CD4-positive, CD25-positive, alpha-beta regulatory T cell (primary cell): ENCODE measurements at regions not wholly inside any gene's neighbourhood (a gene's known extent, or its start where the extent isn't known, plus 50 kb on each side); places are given as distances from the start of the nearest gene placed in this dataset.

Experiments used
- ATAC-seq, 2 donors: fragments of 150-1000 bp; cut with Tn5 transposase; one replicate each; pipeline ENCODE4 v1.10.0; 2021; ENCODE audit warnings: low read depth in 2 of 2, moderate number of reproducible peaks in 2 of 2, moderate library complexity in 1 of 2
- DNase-seq, 3 donors: peaks; one replicate each; pipeline versions ENCODE4 v3.0.0 to v3.0.0-alpha.2; 2012 to 2022; ENCODE audit warnings: mixed read lengths in 1 of 3
- H3K27ac ChIP-seq: one replicate; pipeline ENCODE4 v1.7.0; 2013; ENCODE audit warnings: mild to moderate bottlenecking, low read length; ENCODE audit not compliant: insufficient read depth, poor library complexity, severe bottlenecking
- H3K27me3 ChIP-seq: one replicate; pipeline ENCODE4 v1.7.0; 2013; ENCODE audit warnings: low read length; ENCODE audit not compliant: control insufficient read depth, insufficient read depth
- H3K36me3 ChIP-seq: one replicate; pipeline ENCODE4 v1.7.0; 2013; ENCODE audit warnings: mild to moderate bottlenecking, low read length, moderate library complexity; ENCODE audit not compliant: control insufficient read depth, insufficient read depth
- H3K4me1 ChIP-seq: 2 replicates; pipeline ENCODE4 v1.7.0; 2013; ENCODE audit warnings: mild to moderate bottlenecking, low read length; ENCODE audit not compliant: insufficient read depth, control insufficient read depth, poor library complexity, severe bottlenecking
- H3K4me3 ChIP-seq: one replicate; pipeline ENCODE4 v1.7.0; 2013; ENCODE audit warnings: low read depth, mild to moderate bottlenecking, low read length, moderate library complexity
- H3K9me3 ChIP-seq, 2 experiments: 1 replicate in 1 of 2; 2 replicates in 1 of 2; pipeline ENCODE4 v1.7.0; 2013; ENCODE audit warnings: low read length in 2 of 2, mild to moderate bottlenecking in 1 of 2, moderate library complexity in 1 of 2; ENCODE audit not compliant: control insufficient read depth in 2 of 2
- H3K27ac Mint-ChIP-seq, 3 donors: one replicate each; pipeline ENCODE4 v1.8.0; 2020 to 2022; ENCODE audit warnings: mild to moderate bottlenecking in 3 of 3, mixed read lengths in 3 of 3, moderate library complexity in 2 of 3
- H3K27me3 Mint-ChIP-seq: one replicate; pipeline ENCODE4 v1.8.0; 2022; ENCODE audit warnings: mild to moderate bottlenecking, mixed read lengths
- H3K36me3 Mint-ChIP-seq: one replicate; pipeline ENCODE4 v1.8.0; 2020; ENCODE audit warnings: mixed read lengths
- H3K4me1 Mint-ChIP-seq, 4 donors: one replicate each; pipeline ENCODE4 v1.8.0; 2020 to 2022; ENCODE audit warnings: mixed read lengths in 4 of 4, mild to moderate bottlenecking in 1 of 4
- H3K4me3 Mint-ChIP-seq, 4 donors: one replicate each; pipeline ENCODE4 v1.8.0; 2020 to 2022; ENCODE audit warnings: mild to moderate bottlenecking in 4 of 4, mixed read lengths in 4 of 4, moderate library complexity in 3 of 4
- H3K9me3 Mint-ChIP-seq, 7 donors: one replicate each; pipeline ENCODE4 v1.8.0; 2020 to 2022; ENCODE audit warnings: mixed read lengths in 7 of 7, mild to moderate bottlenecking in 3 of 7, moderate library complexity in 2 of 7

GRCh38 chr10:88062385-88062784 lies 199.0 kb downstream of the PTEN start:
- Histone ChIP-seq H3K4me3 (no peak overlapping the region), H3K27me3 (no peaks in the 10 kb centered on the region), H3K27ac (no peak overlapping the region), H3K4me1 (peaks cover 33% of the 10 kb centered on the region), H3K36me3 (no peaks in the 10 kb centered on the region), H3K9me3 (no peaks in the 10 kb centered on the region)
- H3K27me3 Mint-ChIP-seq = no peaks in the 10 kb centered on the region
- H3K4me1 Mint-ChIP-seq = peaks cover 23 to 63% (median 42%) of the 10 kb centered on the region in 4 donors
- H3K9me3 Mint-ChIP-seq = peaks cover 0 to 6% (median 0%) of the 10 kb centered on the region in 7 donors
- H3K4me3 Mint-ChIP-seq = no peak overlapping the region
- no peak for ATAC-seq
- H3K36me3 Mint-ChIP-seq = peaks cover 8% of the 10 kb centered on the region
- H3K27ac Mint-ChIP-seq = peak overlapping the region in 1 of 3 donors; percentile 24
- no peak for DNase-seq

- peak overlapping the region in 1 of 3 donors; percentile 84 for H3K27ac Mint-ChIP-seq
- peaks cover 0 to 6% (median 0%) of the 10 kb centered on the region in 7 donors for H3K9me3 Mint-ChIP-seq
- Histone ChIP-seq H3K9me3 (no peaks in the 10 kb centered on the region), H3K4me3 (no peak overlapping the region), H3K36me3 (no peaks in the 10 kb centered on the region), H3K4me1 (peaks cover 37% of the 10 kb centered on the region), H3K27ac (no peak overlapping the region), H3K27me3 (no peaks in the 10 kb centered on the region)
- no peak overlapping the region for H3K4me3 Mint-ChIP-seq
- H3K36me3 Mint-ChIP-seq = peaks cover 11% of the 10 kb centered on the region
- peaks cover 23 to 68% (median 47%) of the 10 kb centered on the region in 4 donors for H3K4me1 Mint-ChIP-seq
- ATAC-seq (no peak), DNase-seq (no peak)
- H3K27me3 Mint-ChIP-seq = no peaks in the 10 kb centered on the region
Measured at GRCh38 chr10:88062798-88063472, 199.5 kb downstream of the PTEN start.

- no peak overlapping the region for H3K4me3 Mint-ChIP-seq
- H3K27me3 Mint-ChIP-seq = no peaks in the 10 kb centered on the region
Measured at GRCh38 chr10:88063861-88064557, 200.6 kb downstream of the PTEN start.

GRCh38 chr10:88064608-88065382 lies 201.4 kb downstream of the PTEN start:
- no peaks in the 10 kb centered on the region for H3K36me3 ChIP-seq
- Mint-ChIP-seq H3K9me3 (peaks cover 0 to 6% (median 0%) of the 10 kb centered on the region in 7 donors), H3K4me3 (peak overlapping the region in 3 of 4 donors; percentile 31 to 58 (median 56)), H3K27me3 (no peaks in the 10 kb centered on the region), H3K4me1 (peaks cover 23 to 76% (median 51%) of the 10 kb centered on the region in 4 donors), H3K36me3 (peaks cover 11% of the 10 kb centered on the region), H3K27ac (peak overlapping the region; percentile 78 to 95 (median 84))
- peak; percentile 26 to 32 for ATAC-seq
- peak in 2 of 3 donors; percentile 35 to 65 for DNase-seq
- peaks cover 37% of the 10 kb centered on the region for H3K4me1 ChIP-seq
- no peaks in the 10 kb centered on the region for H3K27me3 ChIP-seq
- H3K9me3 ChIP-seq = no peaks in the 10 kb centered on the region
- H3K4me3 ChIP-seq = no peak overlapping the region
- no peak overlapping the region for H3K27ac ChIP-seq

More at GRCh38 chr10:88063861-88064557, 200.6 kb downstream of the PTEN start:
- no peak overlapping the region for H3K27ac ChIP-seq
- H3K9me3 ChIP-seq = no peaks in the 10 kb centered on the region
- Mint-ChIP-seq H3K27ac (peak overlapping the region in 2 of 3 donors; percentile 84 to 95), H3K36me3 (peaks cover 11% of the 10 kb centered on the region), H3K4me1 (peaks cover 23 to 71% (median 50%) of the 10 kb centered on the region in 4 donors), H3K9me3 (peaks cover 0 to 6% (median 0%) of the 10 kb centered on the region in 7 donors)
- no peak overlapping the region for H3K4me3 ChIP-seq
- ATAC-seq (no peak), DNase-seq (no peak)
- H3K27me3 ChIP-seq = no peaks in the 10 kb centered on the region
- no peaks in the 10 kb centered on the region for H3K36me3 ChIP-seq
- H3K4me1 ChIP-seq = peaks cover 37% of the 10 kb centered on the region

GRCh38 chr10:88065383-88066049 lies 202.1 kb downstream of the PTEN start:
- H3K4me1 Mint-ChIP-seq = peaks cover 23 to 68% (median 47%) of the 10 kb centered on the region in 4 donors
- H3K27ac ChIP-seq = no peak overlapping the region

GRCh38 chr10:88066319-88066718 lies 202.9 kb downstream of the PTEN start:
- Histone ChIP-seq H3K36me3 (no peaks in the 10 kb centered on the region), H3K27ac (peak overlapping the region; percentile 61), H3K4me1 (peaks cover 37% of the 10 kb centered on the region), H3K4me3 (no peak overlapping the region), H3K27me3 (no peaks in the 10 kb centered on the region), H3K9me3 (no peaks in the 10 kb centered on the region)
- Mint-ChIP-seq H3K27me3 (no peaks in the 10 kb centered on the region), H3K4me1 (peaks cover 23 to 60% (median 45%) of the 10 kb centered on the region in 4 donors), H3K36me3 (peaks cover 5% of the 10 kb centered on the region), H3K27ac (peak overlapping the region; percentile 83 to 93 (median 89)), H3K9me3 (no peaks in the 10 kb centered on the region), H3K4me3 (peak overlapping the region in 2 of 4 donors; percentile 30 to 58)
- no peak for DNase-seq
- ATAC-seq = no peak

More at GRCh38 chr10:88065383-88066049, 202.1 kb downstream of the PTEN start:
- Mint-ChIP-seq H3K36me3 (peaks cover 9% of the 10 kb centered on the region), H3K27ac (peak overlapping the region; percentile 78 to 95 (median 84)), H3K27me3 (no peaks in the 10 kb centered on the region), H3K4me3 (peak overlapping the region in 2 of 4 donors; percentile 56 to 58), H3K9me3 (peaks cover 0 to 4% (median 0%) of the 10 kb centered on the region in 7 donors)
- H3K36me3 ChIP-seq = no peaks in the 10 kb centered on the region
- H3K4me3 ChIP-seq = no peak overlapping the region
- DNase-seq = peak in 1 of 3 donors; percentile 21
- no peaks in the 10 kb centered on the region for H3K27me3 ChIP-seq
- peaks cover 37% of the 10 kb centered on the region for H3K4me1 ChIP-seq
- H3K9me3 ChIP-seq = no peaks in the 10 kb centered on the region
- ATAC-seq = no peak

- Mint-ChIP-seq H3K4me3 (peak overlapping the region in 2 of 4 donors; percentile 30 to 58), H3K4me1 (peaks cover 23 to 58% (median 46%) of the 10 kb centered on the region in 4 donors), H3K27ac (peak overlapping the region; percentile 83 to 93 (median 89)), H3K27me3 (no peaks in the 10 kb centered on the region), H3K36me3 (peaks cover 5% of the 10 kb centered on the region), H3K9me3 (no peaks in the 10 kb centered on the region)
- Histone ChIP-seq H3K27ac (peak overlapping the region; percentile 61), H3K9me3 (no peaks in the 10 kb centered on the region), H3K27me3 (no peaks in the 10 kb centered on the region), H3K4me3 (peak overlapping the region; percentile 30), H3K36me3 (no peaks in the 10 kb centered on the region), H3K4me1 (peaks cover 37% of the 10 kb centered on the region)
- DNase-seq (peak in 2 of 3 donors; percentile 46 to 69), ATAC-seq (peak; percentile 59 to 68)
Measured at GRCh38 chr10:88066876-88067275, 203.5 kb downstream of the PTEN start.
